ENCODE measurements at regions not wholly inside any gene's neighbourhood (a gene's known extent, or its start where the extent isn't known, plus 50 kb on each side); places are given as distances from the start of the nearest gene placed in this dataset.
"Not testable (repeated sequence)": the region's sequence is repeated elsewhere in the genome, so short reads cannot be mapped to it uniquely, and the experiment has no call there.

- no peak for TF ChIP-seq POLR2A (IDR thresholded peaks at IDR 0.05)
- TF ChIP-seq CTCF (IDR thresholded peaks at IDR 0.05) = no peak
- intact Hi-C loops (cut with DNase I; ENCODE audit: low total_unique reads) = no loop called here
- no peak overlapping the region for H3K4me3 ChIP-seq (ENCODE audit: low read depth, poor library complexity, severe bottlenecking)
- WGBS, 2 donors = 85 to 100% methylated on average over 1 of the region's 1 CpG
- no peak for DNase-seq (ENCODE audit: low spot score in 2 of 2)
Observed at GRCh38 chr9:6144947-6145346, 70.7 kb upstream of the IL33 start.

GRCh38 chr9:6142799-6143454 is 72.7 kb upstream of the IL33 start:
- TF ChIP-seq CTCF (IDR thresholded peaks at IDR 0.05) (no peak), POLR2A (IDR thresholded peaks at IDR 0.05) (no peak)
- no peak overlapping the region for H3K4me3 ChIP-seq (ENCODE audit: low read depth, poor library complexity, severe bottlenecking)
- DNase-seq (ENCODE audit: low spot score in 2 of 2) = no peak
- intact Hi-C loops (cut with DNase I; ENCODE audit: low total_unique reads) = no loop called here

- intact Hi-C loops (cut with DNase I; ENCODE audit: low total_unique reads); H3K4me3 ChIP-seq (ENCODE audit: low read depth, poor library complexity, severe bottlenecking); DNase-seq (ENCODE audit: low spot score in 2 of 2): not testable (repeated sequence)
- 89 to 95% methylated on average over 15 to 20 of the region's 25 CpGs for WGBS, 2 donors
Observed at GRCh38 chr9:6135780-6136179, 79.8 kb upstream of the IL33 start.

- no peak for TF ChIP-seq CTCF (IDR thresholded peaks at IDR 0.05)
- no peak for TF ChIP-seq POLR2A (IDR thresholded peaks at IDR 0.05)
- intact Hi-C loops (cut with DNase I; ENCODE audit: low total_unique reads) = no loop called here
- WGBS, 2 donors = 26 to 41% methylated on average over 2 of the region's 2 CpGs
Observed at GRCh38 chr9:6134661-6135180, 80.9 kb upstream of the IL33 start.

GRCh38 chr9:6133346-6134063 is 82.1 kb upstream of the IL33 start:
- no peak for TF ChIP-seq CTCF (IDR thresholded peaks at IDR 0.05)
- no peak for TF ChIP-seq POLR2A (IDR thresholded peaks at IDR 0.05)
- 80 to 81% methylated on average over 5 of the region's 5 CpGs for WGBS, 2 donors
- no peak for DNase-seq (ENCODE audit: low spot score in 2 of 2)
- intact Hi-C loops (cut with DNase I; ENCODE audit: low total_unique reads) = no loop called here
- no peak overlapping the region for H3K4me3 ChIP-seq (ENCODE audit: low read depth, poor library complexity, severe bottlenecking)

More at GRCh38 chr9:6134661-6135180, 80.9 kb upstream of the IL33 start:
- H3K4me3 ChIP-seq (ENCODE audit: low read depth, poor library complexity, severe bottlenecking) = no peak overlapping the region
- DNase-seq (ENCODE audit: low spot score in 2 of 2) = no peak

- WGBS, 2 donors = 67 to 89% methylated on average over 4 of the region's 4 CpGs
- TF ChIP-seq CTCF (IDR thresholded peaks at IDR 0.05) = no peak
- H3K4me3 ChIP-seq (ENCODE audit: low read depth, poor library complexity, severe bottlenecking) = no peak overlapping the region
- intact Hi-C loops (cut with DNase I; ENCODE audit: low total_unique reads) = no loop called here
- no peak for DNase-seq (ENCODE audit: low spot score in 2 of 2)
Observed at GRCh38 chr9:6132650-6133049, 83.0 kb upstream of the IL33 start.

Measured in lower leg skin (tissue), 4 donors.